ENCODE measurements at regions not wholly inside any gene's neighbourhood (a gene's known extent, or its start where the extent isn't known, plus 50 kb on each side); places are given as distances from the start of the nearest gene placed in this dataset.

- H3K4me1 ChIP-seq (ENCODE audit: insufficient read depth, low read length), result no peaks in the 10 kb centered on the region
- H4K20me1 ChIP-seq (ENCODE audit: insufficient read depth, low read length), result no peaks in the 10 kb centered on the region
- no peak for TF ChIP-seq CTCF (IDR thresholded peaks at IDR 0.05; ENCODE audit: extremely low read depth, low read depth, low read length)
- H3K79me2 ChIP-seq (ENCODE audit: insufficient read depth, low read length), result no peaks in the 10 kb centered on the region
- no peak for DNase-seq (ENCODE audit: insufficient read length, low spot score, missing footprints)
- no peak overlapping the region for H2AFZ ChIP-seq (ENCODE audit: low read length)
- no peaks in the 10 kb centered on the region for H3K36me3 ChIP-seq (ENCODE audit: insufficient read depth, low read length)
- no peak overlapping the region for H3K4me3 ChIP-seq (ENCODE audit: insufficient read depth, low read length)
- no peaks in the 10 kb centered on the region for H3K9me3 ChIP-seq (ENCODE audit: low read depth, low read length)
- H3K4me2 ChIP-seq (ENCODE audit: insufficient read depth, low read length), result no peak overlapping the region
- peaks cover 2% of the 10 kb centered on the region for H3K27me3 ChIP-seq (ENCODE audit: insufficient read depth, low read length)
- no peak overlapping the region for H3K27ac ChIP-seq (ENCODE audit: low read depth, low read length)
These were observed 239.2 kb downstream of the ANTXR2 start for GRCh38 chr4:79833857-79834256.

GRCh38 chr4:79831701-79832514 lies 241.1 kb downstream of the ANTXR2 start:
- Histone ChIP-seq H3K4me3 (ENCODE audit: insufficient read depth, low read length) (no peak overlapping the region), H3K36me3 (ENCODE audit: insufficient read depth, low read length) (no peaks in the 10 kb centered on the region), H2AFZ (ENCODE audit: low read length) (no peak overlapping the region)

GRCh38 chr4:79831119-79831528 lies 241.9 kb downstream of the ANTXR2 start:
- Histone ChIP-seq H3K4me2 (ENCODE audit: insufficient read depth, low read length) (no peak overlapping the region), H2AFZ (ENCODE audit: low read length) (no peak overlapping the region), H3K36me3 (ENCODE audit: insufficient read depth, low read length) (no peaks in the 10 kb centered on the region), H3K27ac (ENCODE audit: low read depth, low read length) (no peak overlapping the region), H3K79me2 (ENCODE audit: insufficient read depth, low read length) (no peaks in the 10 kb centered on the region), H4K20me1 (ENCODE audit: insufficient read depth, low read length) (no peaks in the 10 kb centered on the region), H3K27me3 (ENCODE audit: insufficient read depth, low read length) (peaks cover 2% of the 10 kb centered on the region), H3K4me3 (ENCODE audit: insufficient read depth, low read length) (no peak overlapping the region), H3K9me3 (ENCODE audit: low read depth, low read length) (no peaks in the 10 kb centered on the region), H3K4me1 (ENCODE audit: insufficient read depth, low read length) (no peaks in the 10 kb centered on the region)
- no peak for DNase-seq (ENCODE audit: insufficient read length, low spot score, missing footprints)
- no peak for TF ChIP-seq CTCF (IDR thresholded peaks at IDR 0.05; ENCODE audit: extremely low read depth, low read depth, low read length)

More at GRCh38 chr4:79831701-79832514, 241.1 kb downstream of the ANTXR2 start:
- no peak overlapping the region for H3K4me2 ChIP-seq (ENCODE audit: insufficient read depth, low read length)
- peaks cover 2% of the 10 kb centered on the region for H3K27me3 ChIP-seq (ENCODE audit: insufficient read depth, low read length)
- no peak overlapping the region for H3K27ac ChIP-seq (ENCODE audit: low read depth, low read length)
- no peaks in the 10 kb centered on the region for H3K79me2 ChIP-seq (ENCODE audit: insufficient read depth, low read length)
- no peak for DNase-seq (ENCODE audit: insufficient read length, low spot score, missing footprints)
- H3K9me3 ChIP-seq (ENCODE audit: low read depth, low read length), result no peaks in the 10 kb centered on the region
- no peaks in the 10 kb centered on the region for H3K4me1 ChIP-seq (ENCODE audit: insufficient read depth, low read length)
- no peak for TF ChIP-seq CTCF (IDR thresholded peaks at IDR 0.05; ENCODE audit: extremely low read depth, low read depth, low read length)
- H4K20me1 ChIP-seq (ENCODE audit: insufficient read depth, low read length), result no peaks in the 10 kb centered on the region

- TF ChIP-seq CTCF (IDR thresholded peaks at IDR 0.05; ENCODE audit: extremely low read depth, low read depth, low read length), result no peak
- no peaks in the 10 kb centered on the region for H4K20me1 ChIP-seq (ENCODE audit: insufficient read depth, low read length)
- no peaks in the 10 kb centered on the region for H3K4me1 ChIP-seq (ENCODE audit: insufficient read depth, low read length)
- H3K79me2 ChIP-seq (ENCODE audit: insufficient read depth, low read length), result no peaks in the 10 kb centered on the region
- H2AFZ ChIP-seq (ENCODE audit: low read length), result no peak overlapping the region
- H3K27me3 ChIP-seq (ENCODE audit: insufficient read depth, low read length), result peaks cover 2% of the 10 kb centered on the region
- H3K9me3 ChIP-seq (ENCODE audit: low read depth, low read length), result no peaks in the 10 kb centered on the region
- no peak overlapping the region for H3K27ac ChIP-seq (ENCODE audit: low read depth, low read length)
- no peak overlapping the region for H3K4me2 ChIP-seq (ENCODE audit: insufficient read depth, low read length)
- no peak for DNase-seq (ENCODE audit: insufficient read length, low spot score, missing footprints)
- H3K4me3 ChIP-seq (ENCODE audit: insufficient read depth, low read length), result no peak overlapping the region
- H3K36me3 ChIP-seq (ENCODE audit: insufficient read depth, low read length), result no peaks in the 10 kb centered on the region
These were observed 245.7 kb downstream of the ANTXR2 start for GRCh38 chr4:79827283-79827682.
